ENCODE measurements at regions not wholly inside any gene's neighbourhood (a gene's known extent, or its start where the extent isn't known, plus 50 kb on each side); places are given as distances from the start of the nearest gene placed in this dataset.

DNA sequence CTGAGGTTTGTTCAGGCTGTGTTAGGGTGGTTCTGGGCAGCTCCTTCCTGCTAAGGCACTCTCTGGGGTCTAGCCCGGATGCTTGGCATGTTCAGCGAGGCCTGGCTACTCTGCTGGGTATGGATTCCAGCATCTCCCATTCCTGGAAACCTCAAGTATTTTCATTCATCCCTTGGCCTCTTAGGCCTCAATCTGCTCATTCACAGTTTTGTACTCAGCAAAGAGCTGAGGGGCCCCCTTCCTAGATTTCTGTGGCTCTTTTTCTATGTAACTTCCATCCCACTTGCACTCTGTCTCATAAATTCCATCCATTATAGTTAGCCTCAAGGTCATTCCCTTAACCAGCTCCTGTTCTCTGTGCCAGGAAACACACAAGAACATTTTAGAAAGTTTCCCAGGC lies 798.8 kb upstream of the HS6ST1 start:
- no peaks in the 10 kb centered on the region for H3K9me3 ChIP-seq (ENCODE audit: low read depth, low read length, poor library complexity, severe bottlenecking)
- no peaks in the 10 kb centered on the region for H3K27me3 ChIP-seq (replicated peaks; ENCODE audit: insufficient read depth, low read depth, low read length, poor library complexity)
- H3K4me1 ChIP-seq (ENCODE audit: insufficient read depth, low read length, poor library complexity, severe bottlenecking), result no peaks in the 10 kb centered on the region
- CTCF ChIA-PET, result no interaction called here
- intact Hi-C loops (cut with micrococcal nuclease; ENCODE audit: unreplicated experiment), result no loop called here
- POLR2A ChIA-PET (ENCODE audit: low non-redundant PET), result interaction anchor here (0.7 kb wide), 1 partner anchor 115 kb away, joined by 4 read pairs; no protein-coding TSS in a partner anchor
- TF ChIP-seq, protein P1, sequence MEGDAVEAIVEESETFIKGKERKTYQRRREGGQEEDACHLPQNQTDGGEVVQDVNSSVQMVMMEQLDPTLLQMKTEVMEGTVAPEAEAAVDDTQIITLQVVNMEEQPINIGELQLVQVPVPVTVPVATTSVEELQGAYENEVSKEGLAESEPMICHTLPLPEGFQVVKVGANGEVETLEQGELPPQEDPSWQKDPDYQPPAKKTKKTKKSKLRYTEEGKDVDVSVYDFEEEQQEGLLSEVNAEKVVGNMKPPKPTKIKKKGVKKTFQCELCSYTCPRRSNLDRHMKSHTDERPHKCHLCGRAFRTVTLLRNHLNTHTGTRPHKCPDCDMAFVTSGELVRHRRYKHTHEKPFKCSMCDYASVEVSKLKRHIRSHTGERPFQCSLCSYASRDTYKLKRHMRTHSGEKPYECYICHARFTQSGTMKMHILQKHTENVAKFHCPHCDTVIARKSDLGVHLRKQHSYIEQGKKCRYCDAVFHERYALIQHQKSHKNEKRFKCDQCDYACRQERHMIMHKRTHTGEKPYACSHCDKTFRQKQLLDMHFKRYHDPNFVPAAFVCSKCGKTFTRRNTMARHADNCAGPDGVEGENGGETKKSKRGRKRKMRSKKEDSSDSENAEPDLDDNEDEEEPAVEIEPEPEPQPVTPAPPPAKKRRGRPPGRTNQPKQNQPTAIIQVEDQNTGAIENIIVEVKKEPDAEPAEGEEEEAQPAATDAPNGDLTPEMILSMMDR (conservative IDR thresholded peaks at IDR 0.05; ENCODE audit: low read depth, low read length), result no peak
- no peak for TF ChIP-seq EZH2 (IDR thresholded peaks at IDR 0.05; ENCODE audit: borderline replicate concordance, low read depth, low read length, poor library complexity, severe bottlenecking)
- no peaks in the 10 kb centered on the region for H3K36me3 ChIP-seq (ENCODE audit: insufficient read depth, low read length, poor library complexity, severe bottlenecking)
- no TSS peak for BruUV-seq (replicated peaks)
- no peak overlapping the region for H3K4me3 ChIP-seq (ENCODE audit: low read depth, low read length, poor library complexity, severe bottlenecking)
- no peak overlapping the region for H3K27ac ChIP-seq (ENCODE audit: low read depth, low read length, poor library complexity, severe bottlenecking)
- DNase-seq (ENCODE audit: low spot score), result no peak

DNA sequence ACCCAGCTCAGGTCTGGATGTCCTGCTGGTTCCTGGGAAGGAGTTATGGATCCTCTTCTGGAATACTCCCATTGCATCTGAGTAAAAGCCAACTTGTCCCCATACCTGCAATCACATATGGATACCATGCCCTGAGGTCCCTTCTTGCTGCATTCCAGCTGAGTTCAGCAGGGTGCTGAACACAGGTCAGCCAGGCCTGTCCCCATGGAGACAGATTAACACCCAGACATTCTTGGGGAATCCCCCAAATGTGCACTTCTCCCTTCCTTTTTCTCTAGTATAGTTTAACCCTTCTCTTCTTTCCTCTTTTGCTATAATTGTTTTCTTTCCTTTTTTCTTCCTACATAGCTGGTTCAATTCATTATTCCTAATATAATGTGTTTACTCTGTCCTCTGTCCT lies 799.6 kb upstream of the HS6ST1 start:
- H3K9me3 ChIP-seq (ENCODE audit: low read depth, low read length, poor library complexity, severe bottlenecking), result no peaks in the 10 kb centered on the region
- H3K27me3 ChIP-seq (replicated peaks; ENCODE audit: insufficient read depth, low read depth, low read length, poor library complexity), result no peaks in the 10 kb centered on the region
- H3K36me3 ChIP-seq (ENCODE audit: insufficient read depth, low read length, poor library complexity, severe bottlenecking), result no peaks in the 10 kb centered on the region
- intact Hi-C loops (cut with micrococcal nuclease; ENCODE audit: unreplicated experiment), result no loop called here
- CTCF ChIA-PET, result no interaction called here
- no peak overlapping the region for H3K27ac ChIP-seq (ENCODE audit: low read depth, low read length, poor library complexity, severe bottlenecking)
- no peak overlapping the region for H3K4me3 ChIP-seq (ENCODE audit: low read depth, low read length, poor library complexity, severe bottlenecking)
- no peaks in the 10 kb centered on the region for H3K4me1 ChIP-seq (ENCODE audit: insufficient read depth, low read length, poor library complexity, severe bottlenecking)
- DNase-seq (ENCODE audit: low spot score), result no peak
- TF ChIP-seq, protein P1 (conservative IDR thresholded peaks at IDR 0.05; ENCODE audit: low read depth, low read length), result no peak
- TF ChIP-seq EZH2 (IDR thresholded peaks at IDR 0.05; ENCODE audit: borderline replicate concordance, low read depth, low read length, poor library complexity, severe bottlenecking), result no peak
- BruUV-seq (replicated peaks), result no TSS peak
- POLR2A ChIA-PET (ENCODE audit: low non-redundant PET), result interaction anchor here (0.7 kb wide), 1 partner anchor 114 kb away, joined by 4 read pairs; no protein-coding TSS in a partner anchor

DNA sequence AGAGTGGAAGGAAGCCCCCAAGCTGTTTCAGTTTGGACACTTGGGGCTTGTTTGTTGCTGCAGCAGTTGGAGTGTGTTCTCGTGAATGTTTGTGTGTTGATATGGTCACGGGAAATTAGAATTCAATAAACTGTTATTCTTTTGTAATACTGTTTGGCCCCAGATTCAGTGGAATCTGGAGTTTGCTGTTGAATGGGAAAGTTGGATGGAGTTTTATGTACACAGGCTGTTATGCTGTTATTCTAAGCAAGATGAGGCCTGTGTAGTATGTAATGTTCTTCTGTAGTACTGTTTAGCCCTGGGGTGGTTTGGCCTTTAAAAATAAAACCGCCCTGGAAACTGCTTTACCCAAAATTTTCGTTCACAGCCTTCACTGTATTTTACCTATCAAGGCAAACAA lies 810.4 kb upstream of the HS6ST1 start:
- no peaks in the 10 kb centered on the region for H3K4me1 ChIP-seq (ENCODE audit: insufficient read depth, low read length, poor library complexity, severe bottlenecking)
- H3K27ac ChIP-seq (ENCODE audit: low read depth, low read length, poor library complexity, severe bottlenecking), result no peak overlapping the region
- no peaks in the 10 kb centered on the region for H3K9me3 ChIP-seq (ENCODE audit: low read depth, low read length, poor library complexity, severe bottlenecking)
- intact Hi-C loops (cut with micrococcal nuclease; ENCODE audit: unreplicated experiment), result no loop called here
- peaks cover 6% of the 10 kb centered on the region for H3K27me3 ChIP-seq (replicated peaks; ENCODE audit: insufficient read depth, low read depth, low read length, poor library complexity)
- H3K4me3 ChIP-seq (ENCODE audit: low read depth, low read length, poor library complexity, severe bottlenecking), result no peak overlapping the region
- no TSS peak for BruUV-seq (replicated peaks)
- ChIA-PET POLR2A (ENCODE audit: low non-redundant PET) (no interaction called here), CTCF (no interaction called here)
- TF ChIP-seq, protein P1 (conservative IDR thresholded peaks at IDR 0.05; ENCODE audit: low read depth, low read length), result no peak
- no peak for TF ChIP-seq EZH2 (IDR thresholded peaks at IDR 0.05; ENCODE audit: borderline replicate concordance, low read depth, low read length, poor library complexity, severe bottlenecking)
- DNase-seq (ENCODE audit: low spot score), result no peak
- H3K36me3 ChIP-seq (ENCODE audit: insufficient read depth, low read length, poor library complexity, severe bottlenecking), result no peaks in the 10 kb centered on the region

All from A673 (cell line).